Upper lobe of left lung (tissue), 6 donors: ENCODE measurements at regions not wholly inside any gene's neighbourhood (a gene's known extent, or its start where the extent isn't known, plus 50 kb on each side); places are given as distances from the start of the nearest gene placed in this dataset.

ENCODE experiments used
- ATAC-seq, 2 donors: fragments of 200-7000 bp; cut with Tn5 transposase; one replicate each; pipeline ENCODE4 v1.9.1; 2022; ENCODE audit warnings: mild to moderate bottlenecking in 2 of 2, moderate library complexity in 2 of 2; ENCODE audit not compliant: low FRiP score in 2 of 2
- DNase-seq, 2 donors: peaks; one replicate each; pipeline ENCODE4 v3.0.0-alpha.2; 2019 to 2020
- H3K27ac ChIP-seq, 4 donors: fragments of 200-600 bp; sonication (generic); one replicate each; pipeline ENCODE4 v1.5.1; 2016 to 2019
- H3K27me3 ChIP-seq, 4 donors: fragments of 200-600 bp; sonication (generic); one replicate each; pipeline ENCODE4 v1.5.1; 2017 to 2019
- H3K36me3 ChIP-seq, 4 donors: fragments of 200-600 bp; sonication (generic); one replicate each; pipeline ENCODE4 v1.5.1; 2016 to 2019
- H3K4me1 ChIP-seq, 4 donors: fragments of 200-600 bp; sonication (generic); one replicate each; pipeline ENCODE4 v1.5.1; 2018 to 2019
- H3K4me3 ChIP-seq, 4 donors: fragments of 200-600 bp; sonication (generic); one replicate each; pipeline ENCODE4 v1.5.1; 2017 to 2019; ENCODE audit warnings: mild to moderate bottlenecking in 2 of 4, moderate library complexity in 1 of 4
- H3K9me3 ChIP-seq, 4 donors: fragments of 200-600 bp; sonication (generic); one replicate each; pipeline ENCODE4 v1.5.1; 2018 to 2019
- EP300 ChIP-seq, 4 donors: sonication (generic); formaldehyde crosslinking; IDR thresholded peaks; one replicate each; pipeline ENCODE4 v1.5.1; 2017; ENCODE audit warnings: antibody characterized with exemption in 4 of 4, control low read depth in 2 of 4
- POLR2A ChIP-seq, 4 donors: fragments of 450-650 bp; IDR thresholded peaks; one replicate each; pipeline ENCODE4 v1.5.1; 2016 to 2017; ENCODE audit warnings: antibody characterized with exemption in 4 of 4, mild to moderate bottlenecking in 2 of 4
- POLR2AphosphoS5 ChIP-seq, 2 donors: sonication (generic); formaldehyde crosslinking; IDR thresholded peaks; one replicate each; pipeline ENCODE4 v1.5.1; 2017; ENCODE audit warnings: antibody characterized with exemption in 2 of 2
- WGBS, 2 donors: methylation state at CpG; one replicate each; pipeline ENCODE4 v1.1.5; 2017 to 2018; 5-methylcytosine and 5-hydroxymethylcytosine counted together
- TF ChIP-seq, protein P1 (sequence below), 6 experiments: fragments of 450-650 bp in 4 of 6; fragments of 200-600 bp in 2 of 6; sonication (generic) in 2 of 6; IDR thresholded peaks; one replicate each; pipeline ENCODE4 v1.5.1; 2016 to 2019; ENCODE audit warnings: antibody characterized with exemption in 6 of 6
- donor health status: DM: no; HTN: no; CAD: no; lungs with moderate emphysema.
- donor health status: DM: no; HTN: yes; CAD: no; lungs with severe emphysema.

- WGBS, 2 donors, result 85 to 93% methylated on average over 1 of the region's 1 CpG
- Histone ChIP-seq H3K9me3 (peaks cover 4 to 25% (median 8%) of the 10 kb centered on the region in 4 donors), H3K4me1 (no peaks in the 10 kb centered on the region), H3K27me3 (no peaks in the 10 kb centered on the region), H3K4me3 (no peak overlapping the region), H3K27ac (no peak overlapping the region), H3K36me3 (no peaks in the 10 kb centered on the region)
- no peak for TF ChIP-seq EP300 (IDR thresholded peaks at IDR 0.05)
- TF ChIP-seq, protein P1, sequence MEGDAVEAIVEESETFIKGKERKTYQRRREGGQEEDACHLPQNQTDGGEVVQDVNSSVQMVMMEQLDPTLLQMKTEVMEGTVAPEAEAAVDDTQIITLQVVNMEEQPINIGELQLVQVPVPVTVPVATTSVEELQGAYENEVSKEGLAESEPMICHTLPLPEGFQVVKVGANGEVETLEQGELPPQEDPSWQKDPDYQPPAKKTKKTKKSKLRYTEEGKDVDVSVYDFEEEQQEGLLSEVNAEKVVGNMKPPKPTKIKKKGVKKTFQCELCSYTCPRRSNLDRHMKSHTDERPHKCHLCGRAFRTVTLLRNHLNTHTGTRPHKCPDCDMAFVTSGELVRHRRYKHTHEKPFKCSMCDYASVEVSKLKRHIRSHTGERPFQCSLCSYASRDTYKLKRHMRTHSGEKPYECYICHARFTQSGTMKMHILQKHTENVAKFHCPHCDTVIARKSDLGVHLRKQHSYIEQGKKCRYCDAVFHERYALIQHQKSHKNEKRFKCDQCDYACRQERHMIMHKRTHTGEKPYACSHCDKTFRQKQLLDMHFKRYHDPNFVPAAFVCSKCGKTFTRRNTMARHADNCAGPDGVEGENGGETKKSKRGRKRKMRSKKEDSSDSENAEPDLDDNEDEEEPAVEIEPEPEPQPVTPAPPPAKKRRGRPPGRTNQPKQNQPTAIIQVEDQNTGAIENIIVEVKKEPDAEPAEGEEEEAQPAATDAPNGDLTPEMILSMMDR (IDR thresholded peaks at IDR 0.05), result no peak
- no peak for TF ChIP-seq POLR2AphosphoS5 (IDR thresholded peaks at IDR 0.05)
- TF ChIP-seq POLR2A (IDR thresholded peaks at IDR 0.05), result no peak
- ATAC-seq, result no peak
- DNase-seq, result no peak
Observed at GRCh38 chr5:9865574-9865973, 235.4 kb upstream of the TAS2R1 start.

DNA sequence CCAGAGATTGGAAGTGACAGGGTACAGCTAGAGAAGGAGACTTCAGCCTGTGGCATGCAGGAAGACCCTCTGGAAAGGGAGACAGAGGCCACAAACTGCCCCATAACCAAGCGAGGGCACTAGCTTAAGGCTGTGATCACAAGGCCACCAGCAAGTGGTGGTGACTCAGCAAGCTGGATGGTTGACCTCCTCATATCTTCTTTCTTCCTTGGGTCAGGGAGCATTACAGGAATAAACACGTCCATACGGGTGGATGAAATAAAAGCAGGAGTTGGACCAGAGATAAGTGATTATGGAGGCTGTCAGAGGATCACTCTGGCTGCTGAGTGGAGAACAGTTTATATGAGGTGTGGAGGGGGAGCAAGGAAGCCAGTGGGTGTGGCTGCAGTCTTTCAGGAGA lies 234.6 kb upstream of the TAS2R1 start:
- Histone ChIP-seq H3K36me3 (no peaks in the 10 kb centered on the region), H3K27ac (no peak overlapping the region), H3K4me1 (no peaks in the 10 kb centered on the region), H3K27me3 (no peaks in the 10 kb centered on the region), H3K9me3 (peaks cover 4 to 25% (median 8%) of the 10 kb centered on the region in 4 donors), H3K4me3 (no peak overlapping the region)
- 72 to 87% methylated on average over 3 of the region's 3 CpGs for WGBS, 2 donors
- ATAC-seq (no peak), DNase-seq (no peak)
- TF ChIP-seq POLR2A (IDR thresholded peaks at IDR 0.05) (no peak), EP300 (IDR thresholded peaks at IDR 0.05) (no peak), POLR2AphosphoS5 (IDR thresholded peaks at IDR 0.05) (no peak)
- TF ChIP-seq, protein P1 (IDR thresholded peaks at IDR 0.05), result no peak

GRCh38 chr5:9863486-9863885 lies 233.3 kb upstream of the TAS2R1 start:
- no peaks in the 10 kb centered on the region for H3K27me3 ChIP-seq
- no peak overlapping the region for H3K27ac ChIP-seq
- no peak for ATAC-seq
- TF ChIP-seq POLR2A (IDR thresholded peaks at IDR 0.05) (no peak), EP300 (IDR thresholded peaks at IDR 0.05) (no peak), POLR2AphosphoS5 (IDR thresholded peaks at IDR 0.05) (no peak)
- TF ChIP-seq, protein P1 (IDR thresholded peaks at IDR 0.05), result no peak
- H3K4me1 ChIP-seq, result no peaks in the 10 kb centered on the region
- H3K9me3 ChIP-seq, result peaks cover 4 to 25% (median 8%) of the 10 kb centered on the region in 4 donors
- 80 to 85% methylated on average over 6 of the region's 6 CpGs for WGBS, 2 donors
- H3K4me3 ChIP-seq, result no peak overlapping the region
- no peak for DNase-seq
- no peaks in the 10 kb centered on the region for H3K36me3 ChIP-seq

GRCh38 chr5:9861666-9862256 lies 231.6 kb upstream of the TAS2R1 start:
- Histone ChIP-seq H3K27ac (no peak overlapping the region), H3K9me3 (peaks cover 4 to 17% (median 8%) of the 10 kb centered on the region in 4 donors), H3K4me3 (no peak overlapping the region), H3K27me3 (no peaks in the 10 kb centered on the region), H3K4me1 (no peaks in the 10 kb centered on the region), H3K36me3 (no peaks in the 10 kb centered on the region)
- ATAC-seq, result no peak
- WGBS, 2 donors, result 39 to 44% methylated on average over 8 of the region's 8 CpGs
- TF ChIP-seq POLR2A (IDR thresholded peaks at IDR 0.05) (no peak), EP300 (IDR thresholded peaks at IDR 0.05) (no peak), POLR2AphosphoS5 (IDR thresholded peaks at IDR 0.05) (no peak)
- DNase-seq, result no peak

DNA sequence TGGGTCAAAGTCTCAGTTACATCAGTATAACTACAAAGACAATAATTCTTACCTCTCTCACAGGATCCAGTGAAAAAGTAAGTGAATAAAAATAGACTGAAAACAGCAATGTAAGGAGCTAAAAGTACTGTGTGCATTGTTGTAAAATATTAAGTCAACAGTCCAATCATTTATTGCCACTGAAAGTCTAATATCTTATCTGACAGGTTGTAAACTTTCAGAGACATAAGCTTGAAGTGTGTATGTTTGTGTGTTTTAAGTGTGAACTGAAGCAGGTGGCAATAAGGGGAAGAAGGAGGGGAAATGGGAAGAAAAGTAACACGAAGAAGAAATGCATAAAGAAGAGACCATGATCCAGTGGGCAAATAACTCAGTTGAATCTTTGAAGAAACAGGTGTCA lies 229.7 kb upstream of the TAS2R1 start:
- 37 to 53% methylated on average over 1 of the region's 1 CpG for WGBS, 2 donors
- no peak for DNase-seq
- H3K27ac ChIP-seq, result no peak overlapping the region
- peaks cover 0 to 7% (median under 1%) of the 10 kb centered on the region in 4 donors for H3K9me3 ChIP-seq
- H3K4me1 ChIP-seq, result no peaks in the 10 kb centered on the region
- no peak for ATAC-seq
- no peaks in the 10 kb centered on the region for H3K27me3 ChIP-seq
- TF ChIP-seq POLR2A (IDR thresholded peaks at IDR 0.05), result no peak
- H3K4me3 ChIP-seq, result no peak overlapping the region
- no peaks in the 10 kb centered on the region for H3K36me3 ChIP-seq

GRCh38 chr5:9858043-9858442 lies 227.9 kb upstream of the TAS2R1 start:
- 94 to 95% methylated on average over 3 of the region's 3 CpGs for WGBS, 2 donors
- DNase-seq, result no peak
- no peak for ATAC-seq

More at GRCh38 chr5:9858043-9858442, 227.9 kb upstream of the TAS2R1 start:
- Histone ChIP-seq H3K4me3 (no peak overlapping the region), H3K4me1 (no peaks in the 10 kb centered on the region), H3K9me3 (no peaks in the 10 kb centered on the region), H3K27ac (no peak overlapping the region), H3K27me3 (no peaks in the 10 kb centered on the region), H3K36me3 (no peaks in the 10 kb centered on the region)
- TF ChIP-seq POLR2AphosphoS5 (IDR thresholded peaks at IDR 0.05), result no peak
- TF ChIP-seq, protein P1 (IDR thresholded peaks at IDR 0.05), result no peak
- TF ChIP-seq EP300 (IDR thresholded peaks at IDR 0.05), result no peak
- no peak for TF ChIP-seq POLR2A (IDR thresholded peaks at IDR 0.05)
